ENCODE measurements at regions not wholly inside any gene's neighbourhood (a gene's known extent, or its start where the extent isn't known, plus 50 kb on each side); places are given as distances from the start of the nearest gene placed in this dataset.

DNA sequence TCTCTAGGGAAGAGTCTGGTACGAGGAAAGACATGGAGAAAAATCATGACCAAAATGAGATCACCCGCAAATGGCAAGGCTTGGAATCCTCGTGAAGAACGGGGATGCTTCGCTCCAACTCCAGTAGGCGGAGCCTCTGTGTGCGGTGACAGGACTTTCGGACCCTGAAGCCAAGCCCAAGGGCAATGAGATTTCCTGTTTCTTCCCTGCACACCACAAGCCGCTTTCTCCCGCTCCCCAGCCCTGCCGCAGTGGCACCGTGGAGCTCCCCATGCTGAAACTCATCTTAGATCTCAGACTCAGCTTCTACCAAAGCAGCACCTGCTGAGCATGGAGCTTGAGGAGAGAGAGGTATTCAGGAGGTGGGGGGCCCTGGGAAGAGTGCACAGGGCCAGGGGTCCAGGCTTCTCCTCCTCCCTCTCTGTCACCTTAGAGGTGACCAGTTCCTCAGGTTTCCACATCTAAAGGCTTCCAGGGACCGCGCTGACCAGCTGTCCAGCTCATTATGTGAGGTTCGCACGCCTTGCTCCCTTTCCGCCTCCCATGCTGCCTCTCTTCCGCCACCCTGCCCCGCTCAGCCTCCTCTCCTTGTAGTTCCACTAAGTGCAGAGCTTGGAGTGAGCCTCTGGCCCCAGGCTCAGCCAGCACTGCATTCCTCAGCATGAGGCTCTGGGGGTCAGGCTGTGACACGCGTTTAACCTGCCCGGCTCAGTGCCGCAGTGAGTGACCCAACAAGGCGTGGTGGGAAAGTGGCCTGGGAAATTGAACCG, 153.8 kb upstream of the SOX1 start:
- no peak overlapping the region for H3K27ac ChIP-seq
- no peaks in the 10 kb centered on the region for H3K36me3 ChIP-seq (replicated peaks in 1 of 2; ENCODE audit: insufficient read depth in 1 of 2, low read depth in 2 of 2)
- 50 to 53% methylated on average over 25 of the region's 25 CpGs for WGBS, 2 donors
- DNase-seq (peak in 1 of 4 donors; percentile 4), ATAC-seq (no peak)
- no peak overlapping the region for H3K4me3 ChIP-seq
- no peaks in the 10 kb centered on the region for H3K4me1 ChIP-seq
- no peaks in the 10 kb centered on the region for H3K9me3 ChIP-seq
- no peaks in the 10 kb centered on the region for H3K27me3 ChIP-seq
- intact Hi-C loops (cut with DNase I), result no loop called here
- no peak for TF ChIP-seq POLR2A (IDR thresholded peaks at IDR 0.05)
- TF ChIP-seq, protein P1, sequence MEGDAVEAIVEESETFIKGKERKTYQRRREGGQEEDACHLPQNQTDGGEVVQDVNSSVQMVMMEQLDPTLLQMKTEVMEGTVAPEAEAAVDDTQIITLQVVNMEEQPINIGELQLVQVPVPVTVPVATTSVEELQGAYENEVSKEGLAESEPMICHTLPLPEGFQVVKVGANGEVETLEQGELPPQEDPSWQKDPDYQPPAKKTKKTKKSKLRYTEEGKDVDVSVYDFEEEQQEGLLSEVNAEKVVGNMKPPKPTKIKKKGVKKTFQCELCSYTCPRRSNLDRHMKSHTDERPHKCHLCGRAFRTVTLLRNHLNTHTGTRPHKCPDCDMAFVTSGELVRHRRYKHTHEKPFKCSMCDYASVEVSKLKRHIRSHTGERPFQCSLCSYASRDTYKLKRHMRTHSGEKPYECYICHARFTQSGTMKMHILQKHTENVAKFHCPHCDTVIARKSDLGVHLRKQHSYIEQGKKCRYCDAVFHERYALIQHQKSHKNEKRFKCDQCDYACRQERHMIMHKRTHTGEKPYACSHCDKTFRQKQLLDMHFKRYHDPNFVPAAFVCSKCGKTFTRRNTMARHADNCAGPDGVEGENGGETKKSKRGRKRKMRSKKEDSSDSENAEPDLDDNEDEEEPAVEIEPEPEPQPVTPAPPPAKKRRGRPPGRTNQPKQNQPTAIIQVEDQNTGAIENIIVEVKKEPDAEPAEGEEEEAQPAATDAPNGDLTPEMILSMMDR (IDR thresholded peaks at IDR 0.05), result no peak

DNA sequence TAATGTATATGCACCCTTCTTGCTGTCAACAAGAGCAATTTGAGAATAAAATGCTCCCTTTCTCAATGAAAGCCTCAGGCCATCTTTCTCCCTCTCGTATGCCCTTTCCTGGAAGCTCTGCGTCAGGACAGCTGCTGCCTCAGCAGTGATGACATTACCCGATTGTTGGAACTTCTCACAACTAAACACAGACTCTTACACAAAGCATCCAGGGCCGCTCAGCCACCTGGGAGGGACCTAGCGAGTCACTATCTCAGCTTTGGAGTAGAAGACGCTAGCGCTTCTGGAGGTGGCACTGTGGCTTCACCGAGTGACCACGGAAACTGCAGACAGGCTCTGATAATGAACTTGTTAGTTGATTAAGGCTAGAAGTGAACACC, 153.2 kb upstream of the SOX1 start:
- Histone ChIP-seq H3K36me3 (replicated peaks in 1 of 2; ENCODE audit: insufficient read depth in 1 of 2, low read depth in 2 of 2) (no peaks in the 10 kb centered on the region), H3K4me1 (no peaks in the 10 kb centered on the region), H3K27ac (no peak overlapping the region), H3K27me3 (no peaks in the 10 kb centered on the region), H3K9me3 (no peaks in the 10 kb centered on the region), H3K4me3 (no peak overlapping the region)
- no peak for TF ChIP-seq POLR2A (IDR thresholded peaks at IDR 0.05)
- TF ChIP-seq, protein P1 (IDR thresholded peaks at IDR 0.05), result no peak
- DNase-seq (no peak), ATAC-seq (no peak)
- intact Hi-C loops (cut with DNase I), result no loop called here
- WGBS, 2 donors, result 33 to 39% methylated on average over 9 of the region's 9 CpGs

DNA sequence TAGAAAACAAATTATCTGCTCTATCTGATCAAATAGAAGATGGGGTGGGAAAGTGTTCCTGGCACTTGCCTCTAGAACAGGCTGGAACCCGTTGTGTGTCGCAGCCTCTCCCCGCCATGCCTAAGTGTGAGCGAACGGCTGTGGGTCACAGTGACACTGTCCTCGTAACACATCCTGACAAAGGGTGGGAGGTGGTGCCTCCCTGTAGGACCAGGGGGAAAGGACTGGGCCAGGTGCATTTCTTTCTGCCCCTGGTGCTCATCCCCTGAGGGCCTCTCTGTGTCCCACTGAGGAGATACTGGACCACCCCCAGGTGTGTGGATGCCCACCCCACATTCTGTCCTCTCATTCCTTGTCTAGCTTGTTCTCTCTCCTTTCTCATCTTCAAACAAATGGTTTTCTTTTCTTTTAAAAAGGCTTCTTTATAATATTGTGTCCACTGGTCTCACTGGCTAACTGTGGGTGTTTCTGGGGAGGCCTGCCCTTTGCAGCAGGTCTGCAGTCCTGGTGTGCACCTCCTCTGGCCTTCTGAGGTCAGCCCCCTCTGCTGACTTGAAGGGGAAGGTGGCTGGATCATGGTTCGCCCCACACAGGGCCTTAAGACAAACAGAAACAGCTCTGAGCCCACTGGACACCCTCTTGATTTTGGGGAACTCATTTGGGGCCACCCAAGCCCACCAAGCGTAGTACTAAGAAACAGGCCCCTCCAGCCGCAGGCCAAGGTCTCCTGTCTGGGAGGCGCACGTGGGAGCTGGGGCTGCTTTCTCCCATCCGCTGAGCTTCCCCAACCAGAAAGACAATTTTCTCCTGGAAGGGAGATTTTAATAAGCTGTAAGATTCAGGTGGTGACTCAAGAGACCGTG, 152.5 kb upstream of the SOX1 start:
- ATAC-seq (no peak), DNase-seq (peak in 1 of 4 donors; percentile 4)
- H3K4me3 ChIP-seq, result no peak overlapping the region
- no peaks in the 10 kb centered on the region for H3K36me3 ChIP-seq (replicated peaks in 1 of 2; ENCODE audit: insufficient read depth in 1 of 2, low read depth in 2 of 2)
- intact Hi-C loops (cut with DNase I), result no loop called here
- H3K27ac ChIP-seq, result no peak overlapping the region
- H3K9me3 ChIP-seq, result no peaks in the 10 kb centered on the region
- H3K4me1 ChIP-seq, result no peaks in the 10 kb centered on the region
- no peaks in the 10 kb centered on the region for H3K27me3 ChIP-seq
- no peak for TF ChIP-seq POLR2A (IDR thresholded peaks at IDR 0.05)
- TF ChIP-seq, protein P1 (IDR thresholded peaks at IDR 0.05), result no peak
- 69 to 81% methylated on average over 8 to 13 of the region's 13 CpGs for WGBS, 2 donors

DNA sequence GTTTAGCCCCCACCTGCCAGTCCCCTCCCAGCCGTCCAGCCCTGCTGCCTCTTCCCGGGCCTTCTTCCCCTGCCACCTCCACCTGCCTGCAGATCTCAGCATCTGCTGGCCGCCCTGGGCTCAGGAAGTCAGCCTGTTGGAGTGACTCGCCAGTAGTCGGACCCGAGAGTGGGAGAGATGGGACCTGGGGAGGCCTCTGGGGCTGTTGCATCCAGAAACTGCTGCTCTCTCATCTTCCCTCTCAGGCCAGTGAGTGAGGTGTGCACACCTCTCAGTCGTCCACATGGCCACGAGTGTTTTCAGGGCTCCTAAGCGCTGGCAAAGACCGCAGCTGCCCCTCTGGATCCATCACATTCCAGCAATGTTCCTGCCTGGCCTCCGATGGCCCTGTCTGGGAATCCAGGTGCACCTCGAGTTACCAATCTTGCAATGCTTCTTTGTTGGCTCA, 151.8 kb upstream of the SOX1 start:
- Histone ChIP-seq H3K36me3 (replicated peaks in 1 of 2; ENCODE audit: insufficient read depth in 1 of 2, low read depth in 2 of 2) (no peaks in the 10 kb centered on the region), H3K27me3 (no peaks in the 10 kb centered on the region), H3K4me3 (no peak overlapping the region), H3K4me1 (no peaks in the 10 kb centered on the region), H3K9me3 (no peaks in the 10 kb centered on the region), H3K27ac (no peak overlapping the region)
- DNase-seq, result no peak
- intact Hi-C loops (cut with DNase I), result no loop called here
- 47 to 79% methylated on average over 8 to 12 of the region's 12 CpGs for WGBS, 2 donors
- no peak for TF ChIP-seq POLR2A (IDR thresholded peaks at IDR 0.05)
- TF ChIP-seq, protein P1 (IDR thresholded peaks at IDR 0.05), result no peak
- ATAC-seq, result no peak

Measured in body of pancreas (tissue), 4 donors.